Smooth muscle cell (in vitro differentiated cells): ENCODE measurements at regions not wholly inside any gene's neighbourhood (a gene's known extent, or its start where the extent isn't known, plus 50 kb on each side); places are given as distances from the start of the nearest gene placed in this dataset.

ENCODE experiments used
- DNase-seq: peaks from one replicate; lab custom pipeline; 2025; ENCODE audit not compliant: unreplicated experiment; lab: John Stamatoyannopoulos, UW
- H2AFZ ChIP-seq: fragments of 200-600 bp; sonication (generic); 2 replicates; pipeline ENCODE4 v1.6.0; 2016; ENCODE audit warnings: antibody characterized with exemption, low read depth, mild to moderate bottlenecking
- H3F3A ChIP-seq: fragments of 200-600 bp; sonication (generic); 2 replicates; pipeline ENCODE4 v1.6.0; 2017; ENCODE audit warnings: antibody characterized with exemption, low read depth
- H3K27ac ChIP-seq: fragments of 200-600 bp; sonication (generic); 2 replicates; pipeline ENCODE4 v1.5.1; 2016; ENCODE audit warnings: low read depth, mild to moderate bottlenecking
- H3K27me3 ChIP-seq: fragments of 200-600 bp; sonication (generic); 2 replicates; pipeline ENCODE4 v1.6.1; 2016; ENCODE audit warnings: low read depth, mild to moderate bottlenecking
- H3K36me3 ChIP-seq: fragments of 200-600 bp; sonication (generic); 2 replicates; pipeline ENCODE4 v1.5.1; 2016; ENCODE audit warnings: low read depth
- H3K4me1 ChIP-seq: fragments of 200-600 bp; sonication (generic); 2 replicates; pipeline ENCODE4 v1.5.1; 2016; ENCODE audit warnings: low read depth
- H3K4me2 ChIP-seq: fragments of 200-600 bp; sonication (generic); 2 replicates; pipeline ENCODE4 v1.6.0; 2016; ENCODE audit warnings: mild to moderate bottlenecking
- H3K4me3 ChIP-seq: fragments of 200-600 bp; sonication (generic); 2 replicates; pipeline ENCODE4 v1.5.1; 2016; ENCODE audit warnings: mild to moderate bottlenecking
- H3K79me2 ChIP-seq: fragments of 200-600 bp; sonication (generic); 2 replicates; pipeline ENCODE4 v1.6.0; 2016; ENCODE audit warnings: low read depth, mild to moderate bottlenecking
- H3K9ac ChIP-seq: fragments of 200-600 bp; sonication (generic); 2 replicates; pipeline ENCODE4 v1.6.0; 2016; ENCODE audit warnings: low read depth
- H3K9me3 ChIP-seq: fragments of 200-600 bp; sonication (generic); replicated peaks from 2 replicates; pipeline ENCODE4 v1.5.1; 2016; ENCODE audit warnings: low read depth
- H4K20me1 ChIP-seq: fragments of 200-600 bp; sonication (generic); 2 replicates; pipeline ENCODE4 v1.6.0; 2016; ENCODE audit warnings: low read depth
- CTCF ChIP-seq: fragments of 200-600 bp; sonication (generic); IDR thresholded peaks from 2 replicates; pipeline ENCODE4 v1.5.1; 2017; ENCODE audit warnings: borderline replicate concordance, mild to moderate bottlenecking, antibody characterized with exemption; ENCODE audit not compliant: insufficient read depth, poor library complexity, severe bottlenecking
- WGBS: methylation state at CpG from one replicate; pipeline ENCODE4 v1.1.7; 2016; ENCODE audit warnings: low lambda C conversion rate; 5-methylcytosine and 5-hydroxymethylcytosine counted together

GRCh38 chr21:35859677-35860076 lies 200.6 kb downstream of the SETD4 start:
- Histone ChIP-seq H4K20me1 (no peaks in the 10 kb centered on the region), H3K36me3 (no peaks in the 10 kb centered on the region), H3K4me1 (no peaks in the 10 kb centered on the region), H3K4me3 (no peak overlapping the region), H3F3A (no peaks in the 10 kb centered on the region), H3K4me2 (no peak overlapping the region), H2AFZ (no peak overlapping the region), H3K27me3 (peaks cover 13% of the 10 kb centered on the region), H3K27ac (no peak overlapping the region), H3K9me3 (no peaks in the 10 kb centered on the region), H3K79me2 (no peaks in the 10 kb centered on the region), H3K9ac (no peak overlapping the region)
- 94% methylated on average over 3 of the region's 3 CpGs for WGBS
- no peak for TF ChIP-seq CTCF
- no peak for DNase-seq

- WGBS = 81% methylated on average over 2 of the region's 2 CpGs
- no peaks in the 10 kb centered on the region for H3K9me3 ChIP-seq
- no peak overlapping the region for H3K4me3 ChIP-seq
- TF ChIP-seq CTCF = no peak
- H3K4me2 ChIP-seq = no peak overlapping the region
- H2AFZ ChIP-seq = no peak overlapping the region
- H3K79me2 ChIP-seq = no peaks in the 10 kb centered on the region
- no peaks in the 10 kb centered on the region for H3F3A ChIP-seq
- no peak overlapping the region for H3K27ac ChIP-seq
- no peaks in the 10 kb centered on the region for H3K36me3 ChIP-seq
- no peaks in the 10 kb centered on the region for H4K20me1 ChIP-seq
- no peaks in the 10 kb centered on the region for H3K4me1 ChIP-seq
- H3K27me3 ChIP-seq = peaks cover 13% of the 10 kb centered on the region
- H3K9ac ChIP-seq = no peak overlapping the region
- no peak for DNase-seq
Observed at GRCh38 chr21:35857095-35857494, 203.2 kb downstream of the SETD4 start.

GRCh38 chr21:35855484-35855883 lies 204.8 kb downstream of the SETD4 start:
- no peak overlapping the region for H3K9ac ChIP-seq
- H3K4me1 ChIP-seq = no peaks in the 10 kb centered on the region
- TF ChIP-seq CTCF = no peak
- WGBS = 91% methylated on average over 2 of the region's 2 CpGs
- H3K27me3 ChIP-seq = peaks cover 7% of the 10 kb centered on the region
- no peaks in the 10 kb centered on the region for H3F3A ChIP-seq
- no peak for DNase-seq
- H3K36me3 ChIP-seq = no peaks in the 10 kb centered on the region
- no peak overlapping the region for H2AFZ ChIP-seq
- no peak overlapping the region for H3K4me3 ChIP-seq
- H4K20me1 ChIP-seq = no peaks in the 10 kb centered on the region
- no peak overlapping the region for H3K4me2 ChIP-seq
- H3K79me2 ChIP-seq = no peaks in the 10 kb centered on the region
- no peaks in the 10 kb centered on the region for H3K9me3 ChIP-seq
- no peak overlapping the region for H3K27ac ChIP-seq

- H4K20me1 ChIP-seq = no peaks in the 10 kb centered on the region
- 93% methylated on average over 7 of the region's 7 CpGs for WGBS
- no peak overlapping the region for H3K4me3 ChIP-seq
- no peak for TF ChIP-seq CTCF
- no peaks in the 10 kb centered on the region for H3K27me3 ChIP-seq
- H3K4me2 ChIP-seq = no peak overlapping the region
- no peaks in the 10 kb centered on the region for H3K4me1 ChIP-seq
- H3K27ac ChIP-seq = no peak overlapping the region
- H3K9ac ChIP-seq = no peak overlapping the region
- no peaks in the 10 kb centered on the region for H3K79me2 ChIP-seq
- DNase-seq = no peak
- no peaks in the 10 kb centered on the region for H3K36me3 ChIP-seq
- H2AFZ ChIP-seq = no peak overlapping the region
- no peaks in the 10 kb centered on the region for H3K9me3 ChIP-seq
- no peaks in the 10 kb centered on the region for H3F3A ChIP-seq
Observed at GRCh38 chr21:35854281-35854680, 206.0 kb downstream of the SETD4 start.
